A549 (cell line): ENCODE measurements at regions not wholly inside any gene's neighbourhood (a gene's known extent, or its start where the extent isn't known, plus 50 kb on each side); places are given as distances from the start of the nearest gene placed in this dataset.

ENCODE experiments used
- ATAC-seq, 2 experiments: fragments of 200-7000 bp in 1 of 2; fragments of >200 bp in 1 of 2; cut with Nextera tagmentation in 1 of 2; cut with Tn5 transposase in 1 of 2; 3 replicates each; pipeline versions ENCODE4 v1.8.0 to v1.9.1; 2018 to 2020; ENCODE audit warnings: mild to moderate bottlenecking in 1 of 2, moderate library complexity in 1 of 2
- CTCF ChIA-PET: fragments of 300-600 bp; sonication (Branson Sonifier 250); formaldehyde crosslinking; extraction: SDS; loops from one replicate; lab custom pipeline; 2021; ENCODE audit warnings: antibody characterized with exemption, inconsistent platforms; lab: Yijun Ruan, JAX
- POLR2A ChIA-PET: fragments of 350-600 bp; formaldehyde crosslinking; extraction: SDS; loops from one replicate; lab custom pipeline; 2021; ENCODE audit warnings: antibody characterized with exemption, inconsistent platforms; lab: Yijun Ruan, JAX
- DNase-seq, 2 experiments: peaks; one replicate each; pipeline versions ENCODE4 v3.0.0 to v3.0.0-alpha.2; 2011 to 2016; ENCODE audit warnings: low read depth in 1 of 2, low spot score in 1 of 2
- FAIRE-seq: peaks from 2 replicates; lab custom pipeline; 2011; peaks lifted over from hg19 to GRCh38; lab: Jason Lieb, UNC
- H3K27ac ChIP-seq, 2 experiments: fragments of >200 bp; sonication (Bioruptor Twin); formaldehyde crosslinking; 3 replicates each; pipeline ENCODE4 v1.5.1; 2016 to 2017
- H3K4me1 ChIP-seq: fragments of >200 bp; sonication (Bioruptor Twin); formaldehyde crosslinking; 3 replicates; pipeline ENCODE4 v1.6.1; 2016
- H3K4me2 ChIP-seq: fragments of >200 bp; sonication (Bioruptor Twin); formaldehyde crosslinking; 3 replicates; pipeline ENCODE4 v1.6.1; 2016
- H3K4me3 ChIP-seq: fragments of >200 bp; sonication (Bioruptor Twin); formaldehyde crosslinking; 3 replicates; pipeline ENCODE4 v1.5.1; 2016
- H3K9me3 ChIP-seq: fragments of >200 bp; sonication (Bioruptor Twin); formaldehyde crosslinking; 3 replicates; pipeline ENCODE4 v1.6.1; 2016
- BHLHE40 ChIP-seq: IDR thresholded peaks from 2 replicates; pipeline ENCODE4 v1.6.1; 2012; ENCODE audit warnings: low read depth, low read length, inconsistent platforms
- EP300 ChIP-seq, 2 experiments: fragments of >200 bp; sonication (Bioruptor Twin); formaldehyde crosslinking; IDR thresholded peaks; 2 replicates in 1 of 2; 3 replicates in 1 of 2; pipeline ENCODE4 v1.6.1; 2016 to 2017
- HDAC2 ChIP-seq: fragments of 200-600 bp; sonication (generic); IDR thresholded peaks from 2 replicates; pipeline ENCODE4 v1.6.1; 2016
- HOXB13 ChIP-seq: fragments of 250-450 bp; sonication (Bioruptor Pico); IDR thresholded peaks from 2 replicates; pipeline ENCODE4 v1.5.0; 2020; ENCODE audit warnings: low read depth, mild to moderate bottlenecking, moderate library complexity
- HOXB5 ChIP-seq: fragments of 250-450 bp; sonication (Bioruptor Pico); IDR thresholded peaks from 2 replicates; pipeline ENCODE4 v1.5.0; 2020; ENCODE audit warnings: mild to moderate bottlenecking, moderate library complexity
- JUN ChIP-seq, 2 experiments: fragments of >200 bp; sonication (Bioruptor Twin); formaldehyde crosslinking; IDR thresholded peaks; 2 replicates in 1 of 2; 3 replicates in 1 of 2; pipeline ENCODE4 v1.6.1; 2016 to 2017
- KDM5A ChIP-seq: fragments of 200-600 bp; sonication (generic); IDR thresholded peaks from 2 replicates; pipeline ENCODE4 v1.6.1; 2016; ENCODE audit warnings: antibody characterized with exemption, mild to moderate bottlenecking
- MAZ ChIP-seq: fragments of 150-350 bp; IDR thresholded peaks from 2 replicates; pipeline ENCODE4 v1.6.1; 2014; ENCODE audit warnings: antibody characterized with exemption, low read depth, low read length, borderline replicate concordance
- MYC ChIP-seq: IDR thresholded peaks from 2 replicates; pipeline ENCODE4 v1.6.1; 2012; ENCODE audit warnings: mild to moderate bottlenecking, inconsistent platforms, low read length, improper control_type of control experiment, borderline replicate concordance
- NFE2L2 ChIP-seq: fragments of 150-350 bp; conservative IDR thresholded peaks from 2 replicates; pipeline ENCODE4 v1.6.1; 2014; ENCODE audit warnings: low read length
- NPAS2 ChIP-seq: fragments of 250-450 bp; sonication (Bioruptor Pico); IDR thresholded peaks from 2 replicates; pipeline ENCODE4 v1.8.0; 2022; ENCODE audit warnings: mild to moderate bottlenecking, moderate library complexity, borderline replicate concordance
- NR3C1 ChIP-seq: fragments of >200 bp; sonication (Bioruptor Twin); formaldehyde crosslinking; IDR thresholded peaks from 3 replicates; pipeline ENCODE4 v1.6.1; 2017
- POLR2A ChIP-seq: IDR thresholded peaks from 2 replicates; pipeline ENCODE4 v1.6.1; 2012; ENCODE audit warnings: mild to moderate bottlenecking, low read length
- RAD21 ChIP-seq, 2 experiments: fragments of >200 bp in 1 of 2; sonication (Bioruptor Twin) in 1 of 2; formaldehyde crosslinking in 1 of 2; IDR thresholded peaks in 1 of 2; conservative IDR thresholded peaks in 1 of 2; 2 replicates in 1 of 2; 3 replicates in 1 of 2; pipeline ENCODE4 v1.6.1; 2012 to 2018; ENCODE audit warnings: inconsistent platforms in 1 of 2
- RCOR1 ChIP-seq: fragments of 150-350 bp; IDR thresholded peaks from 2 replicates; pipeline ENCODE4 v1.6.1; 2014; ENCODE audit warnings: antibody characterized with exemption, low read length, low read depth
- REST ChIP-seq: fragments of 200-600 bp; sonication (generic); IDR thresholded peaks from 2 replicates; pipeline ENCODE4 v1.6.1; 2016; ENCODE audit warnings: antibody characterized with exemption, mild to moderate bottlenecking, moderate library complexity
- SMC3 ChIP-seq: fragments of >200 bp; sonication (Bioruptor Twin); formaldehyde crosslinking; IDR thresholded peaks from 3 replicates; pipeline ENCODE4 v1.6.1; 2018; ENCODE audit warnings: inconsistent platforms
- SREBF2 ChIP-seq: fragments of 450-650 bp; IDR thresholded peaks from 2 replicates; pipeline ENCODE4 v1.6.1; 2014; ENCODE audit warnings: mild to moderate bottlenecking, moderate library complexity
- ZNF302 ChIP-seq: fragments of 250-450 bp; sonication (Bioruptor Pico); IDR thresholded peaks from 2 replicates; pipeline ENCODE4 v1.9.0; 2021; ENCODE audit warnings: inconsistent platforms, mild to moderate bottlenecking, moderate library complexity
- WGBS: methylation state at CpG from one replicate; pipeline ENCODE4 v1.1.6; 2017; ENCODE audit errors: missing lambda C conversion rate; 5-methylcytosine and 5-hydroxymethylcytosine counted together
- TF ChIP-seq, protein P1 (sequence below): fragments of >200 bp; sonication (Bioruptor Twin); formaldehyde crosslinking; IDR thresholded peaks from 3 replicates; pipeline ENCODE4 v1.6.1; 2016
- TF ChIP-seq, protein P2 (sequence below): fragments of 250-450 bp; sonication (Bioruptor Pico); IDR thresholded peaks from 2 replicates; pipeline ENCODE4 v1.5.0; 2021; ENCODE audit warnings: mild to moderate bottlenecking, moderate library complexity, borderline replicate concordance
- TF ChIP-seq, protein P3 (sequence below): IDR thresholded peaks from 2 replicates; pipeline ENCODE4 v1.6.1; 2012

DNA sequence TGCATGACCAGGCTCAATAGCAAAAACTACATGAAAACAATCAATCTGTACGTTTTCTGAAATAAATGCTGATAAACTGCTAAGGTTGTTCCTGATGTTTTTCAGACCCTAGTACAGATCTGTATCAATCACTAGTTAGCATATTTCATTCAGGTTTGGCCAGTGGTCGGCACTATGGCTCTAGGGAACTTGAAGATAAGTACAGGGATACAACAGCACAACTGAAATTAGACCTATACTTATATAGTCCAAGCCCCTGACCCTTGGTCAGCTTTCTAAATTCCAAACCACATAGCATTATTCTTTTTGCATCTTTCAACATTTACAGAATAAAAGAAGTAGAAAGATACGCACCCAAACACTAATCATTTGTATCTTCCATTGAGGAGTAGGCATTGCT is 142.7 kb downstream of the PLPPR4 start:
- ChIA-PET POLR2A (no interaction called here), CTCF (no interaction called here)
- Histone ChIP-seq H3K9me3 (no peaks in the 10 kb centered on the region), H3K27ac (no peak overlapping the region), H3K4me3 (no peak overlapping the region), H3K4me1 (no peaks in the 10 kb centered on the region), H3K4me2 (no peak overlapping the region)
- TF ChIP-seq EP300 (IDR thresholded peaks at IDR 0.05) = no peak
- no peak for TF ChIP-seq NR3C1
- no peak for TF ChIP-seq NFE2L2
- TF ChIP-seq, protein P1, sequence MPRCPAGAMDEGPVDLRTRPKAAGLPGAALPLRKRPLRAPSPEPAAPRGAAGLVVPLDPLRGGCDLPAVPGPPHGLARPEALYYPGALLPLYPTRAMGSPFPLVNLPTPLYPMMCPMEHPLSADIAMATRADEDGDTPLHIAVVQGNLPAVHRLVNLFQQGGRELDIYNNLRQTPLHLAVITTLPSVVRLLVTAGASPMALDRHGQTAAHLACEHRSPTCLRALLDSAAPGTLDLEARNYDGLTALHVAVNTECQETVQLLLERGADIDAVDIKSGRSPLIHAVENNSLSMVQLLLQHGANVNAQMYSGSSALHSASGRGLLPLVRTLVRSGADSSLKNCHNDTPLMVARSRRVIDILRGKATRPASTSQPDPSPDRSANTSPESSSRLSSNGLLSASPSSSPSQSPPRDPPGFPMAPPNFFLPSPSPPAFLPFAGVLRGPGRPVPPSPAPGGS = no peak
- TF ChIP-seq RAD21 (conservative IDR thresholded peaks at IDR 0.05 in 1 of 2, IDR thresholded peaks at IDR 0.05 in 1 of 2) = no peak
- no peak for TF ChIP-seq MAZ
- TF ChIP-seq, protein P2, sequence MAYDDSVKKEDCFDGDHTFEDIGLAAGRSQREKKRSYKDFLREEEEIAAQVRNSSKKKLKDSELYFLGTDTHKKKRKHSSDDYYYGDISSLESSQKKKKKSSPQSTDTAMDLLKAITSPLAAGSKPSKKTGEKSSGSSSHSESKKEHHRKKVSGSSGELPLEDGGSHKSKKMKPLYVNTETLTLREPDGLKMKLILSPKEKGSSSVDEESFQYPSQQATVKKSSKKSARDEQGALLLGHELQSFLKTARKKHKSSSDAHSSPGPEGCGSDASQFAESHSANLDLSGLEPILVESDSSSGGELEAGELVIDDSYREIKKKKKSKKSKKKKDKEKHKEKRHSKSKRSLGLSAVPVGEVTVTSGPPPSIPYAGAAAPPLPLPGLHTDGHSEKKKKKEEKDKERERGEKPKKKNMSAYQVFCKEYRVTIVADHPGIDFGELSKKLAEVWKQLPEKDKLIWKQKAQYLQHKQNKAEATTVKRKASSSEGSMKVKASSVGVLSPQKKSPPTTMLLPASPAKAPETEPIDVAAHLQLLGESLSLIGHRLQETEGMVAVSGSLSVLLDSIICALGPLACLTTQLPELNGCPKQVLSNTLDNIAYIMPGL (CRISPR knock-in tag) = no peak
- TF ChIP-seq SREBF2 = no peak
- no peak for DNase-seq
- no peak for FAIRE-seq
- WGBS = 23% methylated on average over 3 of the region's 3 CpGs
- no peak for ATAC-seq

DNA sequence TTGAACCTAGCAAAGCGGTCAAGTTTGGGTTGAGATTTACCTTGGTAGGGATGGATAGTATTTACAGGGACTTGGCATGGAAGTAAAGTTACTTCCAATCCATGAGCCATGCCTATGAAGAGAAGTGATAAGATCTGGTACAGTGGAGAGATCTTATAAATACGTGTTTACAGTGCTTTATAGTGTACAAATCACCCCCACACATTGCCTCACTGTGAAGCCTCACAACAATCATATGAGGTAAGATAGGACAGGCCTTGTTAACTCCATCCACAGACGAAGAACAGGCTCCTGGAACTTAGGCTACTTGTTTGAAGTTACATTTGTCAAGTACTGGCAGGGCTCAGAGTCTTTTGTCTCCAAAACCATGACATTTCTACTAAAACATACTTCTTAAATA is 159.8 kb downstream of the PLPPR4 start:
- CTCF ChIA-PET = no interaction called here
- Histone ChIP-seq H3K27ac (no peak overlapping the region), H3K4me3 (no peak overlapping the region), H3K9me3 (no peaks in the 10 kb centered on the region), H3K4me1 (no peaks in the 10 kb centered on the region), H3K4me2 (no peak overlapping the region)
- ATAC-seq = no peak
- 28% methylated on average over 3 of the region's 3 CpGs for WGBS
- no peak for TF ChIP-seq BHLHE40
- TF ChIP-seq HOXB13 (CRISPR knock-in tag) = no peak
- no peak for TF ChIP-seq ZNF302 (CRISPR knock-in tag)
- no peak for TF ChIP-seq KDM5A
- TF ChIP-seq RCOR1 = no peak
- TF ChIP-seq MAZ = no peak
- no peak for TF ChIP-seq POLR2A
- TF ChIP-seq JUN (IDR thresholded peaks at IDR 0.05) = no peak
- no peak for FAIRE-seq
- POLR2A ChIA-PET = no interaction called here
- DNase-seq = no peak

DNA sequence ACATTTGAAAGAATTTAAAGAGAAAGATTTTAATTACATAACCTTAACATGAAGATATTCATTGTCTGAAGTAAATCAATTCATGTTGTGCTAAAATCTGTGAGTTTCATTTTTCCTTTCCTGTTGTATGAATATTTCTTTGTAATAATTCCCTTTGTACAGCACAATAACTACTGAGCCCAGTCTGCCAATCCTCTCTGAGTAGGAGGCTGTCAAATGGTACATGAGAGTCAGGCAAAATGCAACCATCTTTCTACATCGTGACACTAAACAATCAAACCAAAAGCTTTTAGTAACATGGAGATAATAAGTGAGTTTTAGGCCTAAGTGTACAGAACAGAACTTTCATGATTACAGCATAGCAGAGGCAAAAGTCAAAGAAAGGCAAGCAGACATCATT is 165.5 kb downstream of the PLPPR4 start:
- H3K4me1 ChIP-seq = no peaks in the 10 kb centered on the region
- POLR2A ChIA-PET = no interaction called here
- no peak for ATAC-seq
- H3K4me3 ChIP-seq = no peak overlapping the region
- no peak for FAIRE-seq
- TF ChIP-seq, protein P3, sequence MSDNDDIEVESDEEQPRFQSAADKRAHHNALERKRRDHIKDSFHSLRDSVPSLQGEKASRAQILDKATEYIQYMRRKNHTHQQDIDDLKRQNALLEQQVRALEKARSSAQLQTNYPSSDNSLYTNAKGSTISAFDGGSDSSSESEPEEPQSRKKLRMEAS = no peak
- TF ChIP-seq HOXB13 (CRISPR knock-in tag) (no peak), MYC (no peak), REST (no peak), NPAS2 (no peak), SMC3 (no peak), HOXB5 (CRISPR knock-in tag) (no peak), NR3C1 (no peak), HDAC2 (no peak), SREBF2 (no peak)
- TF ChIP-seq, all 56 proteins: peak for 0
- no peaks in the 10 kb centered on the region for H3K9me3 ChIP-seq
- DNase-seq = no peak
- H3K27ac ChIP-seq = no peak overlapping the region
- 11% methylated on average over 1 of the region's 1 CpG for WGBS
- H3K4me2 ChIP-seq = no peak overlapping the region
- CTCF ChIA-PET = no interaction called here
